H1 (cell line): ENCODE measurements at regions not wholly inside any gene's neighbourhood (a gene's known extent, or its start where the extent isn't known, plus 50 kb on each side); places are given as distances from the start of the nearest gene placed in this dataset.

Source experiments
- CTCF ChIA-PET: fragments of 300-600 bp; sonication (Branson Sonifier 250); formaldehyde crosslinking; loops from one replicate; lab custom pipeline; 2021; ENCODE audit not compliant: partially characterized antibody; lab: Charles Lee
- POLR2A ChIA-PET: fragments of 300-600 bp; sonication (Branson Sonifier 250); formaldehyde crosslinking; loops from one replicate; lab custom pipeline; 2021; ENCODE audit warnings: inconsistent platforms; ENCODE audit not compliant: partially characterized antibody; lab: Charles Lee
- DNase-seq, 2 experiments: peaks; one replicate each; pipeline versions ENCODE4 v3.0.0 to v3.0.0-alpha.2; 2010 to 2022; ENCODE audit warnings: low spot score in 2 of 2, low read depth in 1 of 2, mixed read lengths in 1 of 2
- FAIRE-seq: peaks from 2 replicates; lab custom pipeline; 2011; peaks lifted over from hg19 to GRCh38; lab: Jason Lieb, UNC
- H2AFZ ChIP-seq: 2 replicates; pipeline ENCODE4 v1.8.1; 2012; ENCODE audit warnings: low read length, inconsistent platforms
- H2AK5ac ChIP-seq: 2 replicates; pipeline ENCODE4 v1.6.1; 2013; ENCODE audit warnings: low read depth, low read length
- H2BK120ac ChIP-seq: replicated peaks from 2 replicates; pipeline ENCODE3; 2013; ENCODE audit warnings: low read depth, low read length, inconsistent platforms
- H2BK12ac ChIP-seq: 2 replicates; pipeline ENCODE4 v1.6.1; 2013; ENCODE audit warnings: low read depth, low read length
- H2BK15ac ChIP-seq: 2 replicates; pipeline ENCODE4 v1.6.1; 2013; ENCODE audit warnings: low read length
- H2BK20ac ChIP-seq: 2 replicates; pipeline ENCODE4 v1.6.1; 2013; ENCODE audit warnings: low read length
- H2BK5ac ChIP-seq: 2 replicates; pipeline ENCODE4 v1.6.1; 2013; ENCODE audit warnings: low read depth, low read length
- H3K14ac ChIP-seq: 2 replicates; pipeline ENCODE4 v1.6.1; 2013; ENCODE audit warnings: inconsistent platforms; ENCODE audit not compliant: insufficient read length
- H3K18ac ChIP-seq: 2 replicates; pipeline ENCODE4 v1.6.1; 2013; ENCODE audit warnings: low read length; ENCODE audit errors: extremely low read depth
- H3K23ac ChIP-seq: 2 replicates; pipeline ENCODE4 v1.6.1; 2013; ENCODE audit warnings: inconsistent platforms; ENCODE audit not compliant: insufficient read length
- H3K23me2 ChIP-seq: 2 replicates; pipeline ENCODE4 v1.6.1; 2013; ENCODE audit warnings: low read depth, low read length
- H3K27ac ChIP-seq: 2 replicates; pipeline ENCODE4 v1.6.1; 2011; ENCODE audit warnings: low read depth, low read length, inconsistent platforms
- H3K27me3 ChIP-seq, 4 experiments: replicated peaks in 1 of 4; 1 replicate in 1 of 4; 2 replicates in 3 of 4; pipeline versions ENCODE4 v1.6.1 to v1.8.1; 2011 to 2013; ENCODE audit warnings: low read length in 3 of 4, mild to moderate bottlenecking in 3 of 4, inconsistent platforms in 2 of 4, mixed read lengths in 2 of 4, moderate library complexity in 1 of 4; ENCODE audit not compliant: control insufficient read depth in 3 of 4, insufficient read depth in 3 of 4; ENCODE audit errors: extremely low read depth in 1 of 4
- H3K36me3 ChIP-seq, 4 experiments: 2 replicates each; pipeline versions ENCODE4 v1.6.1 to v1.8.1; 2011 to 2013; ENCODE audit warnings: mild to moderate bottlenecking in 4 of 4, low read length in 3 of 4, moderate library complexity in 2 of 4, control low read depth in 1 of 4, inconsistent platforms in 1 of 4; ENCODE audit not compliant: insufficient read depth in 4 of 4, control insufficient read depth in 2 of 4
- H3K4ac ChIP-seq: replicated peaks from 2 replicates; pipeline ENCODE3; 2013; ENCODE audit warnings: low read length, low read depth, mixed read lengths, inconsistent platforms; ENCODE audit not compliant: insufficient read length
- H3K4me1 ChIP-seq, 4 experiments: replicated peaks in 1 of 4; 1 replicate in 1 of 4; 2 replicates in 3 of 4; pipeline versions ENCODE4 v1.6.1 to v1.8.1; 2011 to 2013; ENCODE audit warnings: low read length in 3 of 4, inconsistent platforms in 2 of 4, mixed read lengths in 1 of 4; ENCODE audit not compliant: insufficient read depth in 4 of 4, control insufficient read depth in 3 of 4
- H3K4me2 ChIP-seq, 2 experiments: 2 replicates each; pipeline versions ENCODE4 v1.6.1 to v1.8.1; 2011 to 2013; ENCODE audit warnings: low read depth in 2 of 2, low read length in 2 of 2, control low read depth in 1 of 2, inconsistent platforms in 1 of 2, mild to moderate bottlenecking in 1 of 2; ENCODE audit not compliant: insufficient read depth in 1 of 2
- H3K4me3 ChIP-seq, 4 experiments: fragments of 200-600, 300-600 bp in 1 of 4; sonication (generic), shearing (Covaris generic), sonication (Bioruptor Twin) in 1 of 4; 2 replicates each; pipeline versions ENCODE4 v1.5.1 to v1.8.1; 2011 to 2016; ENCODE audit warnings: low read length in 4 of 4, low read depth in 3 of 4, control low read depth in 2 of 4, inconsistent platforms in 2 of 4, mild to moderate bottlenecking in 2 of 4, mixed read lengths in 1 of 4, moderate library complexity in 1 of 4; ENCODE audit not compliant: insufficient read depth in 2 of 4; ENCODE audit errors: extremely low read depth in 1 of 4
- H3K56ac ChIP-seq: replicated peaks from 2 replicates; pipeline ENCODE3; 2013; ENCODE audit warnings: low read depth, mild to moderate bottlenecking, mixed read lengths, low read length, inconsistent platforms; ENCODE audit not compliant: insufficient read length
- H3K79me1 ChIP-seq: 2 replicates; pipeline ENCODE4 v1.6.1; 2013; ENCODE audit warnings: low read depth, low read length, control low read depth
- H3K79me2 ChIP-seq, 2 experiments: 2 replicates each; pipeline versions ENCODE4 v1.6.1 to v1.8.1; 2012 to 2013; ENCODE audit warnings: low read length in 2 of 2, mild to moderate bottlenecking in 2 of 2, inconsistent platforms in 1 of 2; ENCODE audit not compliant: insufficient read depth in 2 of 2, control insufficient read depth in 1 of 2
- H3K9ac ChIP-seq, 4 experiments: replicated peaks in 1 of 4; 1 replicate in 1 of 4; 2 replicates in 3 of 4; pipeline versions ENCODE4 v1.6.1 to v1.8.1; 2011 to 2013; ENCODE audit warnings: low read depth in 3 of 4, low read length in 3 of 4, control low read depth in 2 of 4, mild to moderate bottlenecking in 2 of 4, moderate library complexity in 2 of 4, inconsistent platforms in 1 of 4; ENCODE audit errors: extremely low read depth in 1 of 4
- H3K9me3 ChIP-seq, 2 experiments: 2 replicates each; pipeline versions ENCODE4 v1.6.1 to v1.8.1; 2012 to 2013; ENCODE audit warnings: mild to moderate bottlenecking in 2 of 2, moderate library complexity in 2 of 2, control low read depth in 1 of 2, inconsistent platforms in 1 of 2, low read depth in 1 of 2, low read length in 1 of 2, mixed read lengths in 1 of 2; ENCODE audit not compliant: insufficient read depth in 2 of 2
- H4K20me1 ChIP-seq, 2 experiments: replicated peaks in 1 of 2; 2 replicates each; pipeline versions ENCODE3 to v1.8.1; 2011 to 2013; ENCODE audit warnings: inconsistent platforms in 2 of 2, low read length in 2 of 2, mild to moderate bottlenecking in 1 of 2; ENCODE audit not compliant: insufficient read depth in 2 of 2, control insufficient read depth in 1 of 2
- H4K5ac ChIP-seq: 2 replicates; pipeline ENCODE4 v1.6.1; 2013; ENCODE audit warnings: low read length, low read depth, mixed read lengths, inconsistent platforms; ENCODE audit not compliant: insufficient read length
- H4K8ac ChIP-seq: 2 replicates; pipeline ENCODE4 v1.8.0; 2013; ENCODE audit warnings: mild to moderate bottlenecking, moderate library complexity, low read length, inconsistent platforms; ENCODE audit not compliant: insufficient read depth; ENCODE audit errors: extremely low read depth
- H4K91ac ChIP-seq: replicated peaks from 2 replicates; pipeline ENCODE3; 2013; ENCODE audit warnings: low read length, mixed read lengths, inconsistent platforms; ENCODE audit not compliant: insufficient read length
- BCL11A ChIP-seq, 2 experiments: IDR thresholded peaks; one replicate each; pipeline ENCODE4 v1.6.1; 2011; ENCODE audit warnings: low read depth in 2 of 2, low read length in 2 of 2, mild to moderate bottlenecking in 2 of 2
- CHD1 ChIP-seq: IDR thresholded peaks from 2 replicates; pipeline ENCODE4 v1.6.1; 2012; ENCODE audit warnings: low read depth, low read length, improper control_type of control experiment
- CHD2 ChIP-seq: IDR thresholded peaks from 2 replicates; pipeline ENCODE4 v1.6.1; 2012; ENCODE audit warnings: low read length, improper control_type of control experiment
- CTCF ChIP-seq, 3 experiments: IDR thresholded peaks; 1 replicate in 2 of 3; 2 replicates in 1 of 3; pipeline versions ENCODE4 v1.5.1 to v1.6.1; 2011; ENCODE audit warnings: low read length in 3 of 3, mild to moderate bottlenecking in 3 of 3, inconsistent platforms in 2 of 3, low read depth in 1 of 3, moderate library complexity in 1 of 3; ENCODE audit not compliant: insufficient read depth in 1 of 3; ENCODE audit errors: control extremely low read depth in 1 of 3
- EGR1 ChIP-seq: IDR thresholded peaks from 2 replicates; pipeline ENCODE4 v1.6.1; 2011; ENCODE audit warnings: low read depth, low read length, borderline replicate concordance
- KDM1A ChIP-seq: fragments of 200-600, 300-600 bp; sonication (generic); IDR thresholded peaks from 2 replicates; pipeline ENCODE4 v1.7.1; 2016; ENCODE audit warnings: mild to moderate bottlenecking, low read length, borderline replicate concordance
- KDM5A ChIP-seq: fragments of 200-600 bp; IDR thresholded peaks from 2 replicates; pipeline ENCODE4 v1.7.1; 2012; ENCODE audit warnings: mild to moderate bottlenecking, low read length, inconsistent platforms, mixed read lengths
- MAX ChIP-seq: IDR thresholded peaks from 2 replicates; pipeline ENCODE4 v1.6.1; 2012; ENCODE audit warnings: inconsistent platforms
- POU5F1 ChIP-seq: IDR thresholded peaks from 2 replicates; pipeline ENCODE4 v1.6.1; 2011; ENCODE audit warnings: low read depth, mild to moderate bottlenecking, low read length, moderate library complexity
- SP1 ChIP-seq: IDR thresholded peaks from 2 replicates; pipeline ENCODE4 v1.6.1; 2011; ENCODE audit warnings: low read depth, low read length
- SP2 ChIP-seq: IDR thresholded peaks from 2 replicates; pipeline ENCODE4 v1.6.1; 2012; ENCODE audit warnings: mild to moderate bottlenecking, low read length, inconsistent platforms
- TCF12 ChIP-seq: IDR thresholded peaks from 2 replicates; pipeline ENCODE4 v1.6.1; 2011; ENCODE audit warnings: low read depth, mild to moderate bottlenecking, low read length
- TEAD4 ChIP-seq: IDR thresholded peaks from 2 replicates; pipeline ENCODE4 v1.6.1; 2012; ENCODE audit warnings: low read depth, low read length, inconsistent platforms, mixed read lengths
- YY1 ChIP-seq: IDR thresholded peaks from 2 replicates; pipeline ENCODE4 v1.6.1; 2011; ENCODE audit warnings: low read depth, mild to moderate bottlenecking, low read length
- WGBS, 2 experiments: shearing (Covaris generic) in 1 of 2; methylation state at CpG; one replicate each; pipeline versions ENCODE4 v1.1.6 to v1.1.7; 2013 to 2015; ENCODE audit warnings: low lambda C conversion rate in 2 of 2, mixed read lengths in 2 of 2, inconsistent platforms in 1 of 2, low coverage in 1 of 2, missing lambda C conversion rate in 1 of 2; ENCODE audit not compliant: insufficient replicate concordance in 2 of 2, insufficient coverage in 1 of 2, insufficient read length in 1 of 2; ENCODE audit errors: extremely low coverage in 1 of 2, missing lambda C conversion rate in 1 of 2; 5-methylcytosine and 5-hydroxymethylcytosine counted together

- no peaks in the 10 kb centered on the region for H4K20me1 ChIP-seq
- CTCF ChIA-PET, result no interaction called here
- H2BK20ac ChIP-seq, result no peak overlapping the region
- H3K4me1 ChIP-seq, result peaks cover 0 to 10% (median under 1%) of the 10 kb centered on the region in 4 experiments; a peak in 3 of 7 replicates
- no peaks in the 10 kb centered on the region for H3K9me3 ChIP-seq
- no peak overlapping the region for H2AFZ ChIP-seq
- no peak overlapping the region for H3K14ac ChIP-seq
- WGBS, 2 experiments, result 75% methylated on average over 5 of the region's 6 CpGs; no CpG with 5 or more reads in 1 of the 2 experiments
- peaks cover 0 to 2% of the 10 kb centered on the region in 2 experiments; a peak in 1 of 4 replicates for H3K79me2 ChIP-seq
- no peak overlapping the region for H3K27ac ChIP-seq
- no peak overlapping the region for H4K91ac ChIP-seq
- no peak overlapping the region for H2AK5ac ChIP-seq
- H3K9ac ChIP-seq, result no peak overlapping the region
- H4K5ac ChIP-seq, result no peak overlapping the region
- H2BK15ac ChIP-seq, result no peak overlapping the region
- no peak for FAIRE-seq
- no peaks in the 10 kb centered on the region for H3K36me3 ChIP-seq
- H4K8ac ChIP-seq, result no peak overlapping the region
- H3K27me3 ChIP-seq, result no peaks in the 10 kb centered on the region
- no peak overlapping the region for H2BK12ac ChIP-seq
- no peaks in the 10 kb centered on the region for H3K23me2 ChIP-seq
- POLR2A ChIA-PET, result no interaction called here
- H3K4me2 ChIP-seq, result no peak overlapping the region
- H3K23ac ChIP-seq, result no peak overlapping the region
- no peak for DNase-seq
- no peak overlapping the region for H2BK120ac ChIP-seq
- H2BK5ac ChIP-seq, result no peak overlapping the region
- H3K4me3 ChIP-seq, result no peak overlapping the region
- no peaks in the 10 kb centered on the region for H3K79me1 ChIP-seq
- no peak overlapping the region for H3K56ac ChIP-seq
- no peak overlapping the region for H3K18ac ChIP-seq
- H3K4ac ChIP-seq, result no peak overlapping the region
- no peak for TF ChIP-seq BCL11A (IDR thresholded peaks at IDR 0.05; ENCODE audit: low read depth in 2 of 2, low read length in 2 of 2)
- TF ChIP-seq TCF12, result no peak
- no peak for TF ChIP-seq POU5F1
- no peak for TF ChIP-seq CTCF (IDR thresholded peaks at IDR 0.05; ENCODE audit: control extremely low read depth in 1 of 3, insufficient read depth in 1 of 3, low read depth in 1 of 3, low read length in 3 of 3)
- TF ChIP-seq YY1, result no peak
- no peak for TF ChIP-seq SP1
- no peak for TF ChIP-seq KDM5A
- no peak for TF ChIP-seq EGR1
- no peak for TF ChIP-seq CHD1
- TF ChIP-seq MAX, result no peak
- TF ChIP-seq TEAD4, result no peak
- TF ChIP-seq SP2, result no peak
- TF ChIP-seq KDM1A, result no peak
- TF ChIP-seq CHD2, result no peak
Observed at GRCh38 chrX:18099745-18100144, 120.9 kb downstream of the BEND2 start.
